ENCODE measurements at regions not wholly inside any gene's neighbourhood (a gene's known extent, or its start where the extent isn't known, plus 50 kb on each side); places are given as distances from the start of the nearest gene placed in this dataset.
"Not testable (repeated sequence)": the region's sequence is repeated elsewhere in the genome, so short reads cannot be mapped to it uniquely, and the experiment has no call there.

- H3K36me3 ChIP-seq: no peaks in the 10 kb centered on the region
- no peak for TF ChIP-seq CTCF (IDR thresholded peaks at IDR 0.05)
- no peak for DNase-seq (ENCODE audit: low spot score)
- no peaks in the 10 kb centered on the region for H3K27me3 ChIP-seq (replicated peaks; ENCODE audit: insufficient read depth)
- no peak overlapping the region for H3K27ac ChIP-seq
- no peak overlapping the region for H3K4me3 ChIP-seq
- no peaks in the 10 kb centered on the region for H3K4me1 ChIP-seq (ENCODE audit: control insufficient read depth in 1 of 2, low read depth in 2 of 2)
- H3K9me3 ChIP-seq: no peaks in the 10 kb centered on the region
- no peak for ATAC-seq (ENCODE audit: insufficient number of reproducible peaks, low FRiP score, low read depth)
These were observed 197.0 kb downstream of the ZC3H11B start for GRCh38 chr1:219415915-219416314.

- Histone ChIP-seq H3K27ac (no peak overlapping the region), H3K36me3 (no peaks in the 10 kb centered on the region), H3K4me1 (ENCODE audit: control insufficient read depth in 1 of 2, low read depth in 2 of 2) (no peaks in the 10 kb centered on the region), H3K4me3 (no peak overlapping the region), H3K27me3 (replicated peaks; ENCODE audit: insufficient read depth) (no peaks in the 10 kb centered on the region), H3K9me3 (no peaks in the 10 kb centered on the region)
- no peak for TF ChIP-seq CTCF (IDR thresholded peaks at IDR 0.05)
- ATAC-seq (ENCODE audit: insufficient number of reproducible peaks, low FRiP score, low read depth) (no peak), DNase-seq (ENCODE audit: low spot score) (no peak)
These were observed 197.5 kb downstream of the ZC3H11B start for GRCh38 chr1:219415433-219415832.

GRCh38 chr1:219414250-219414649 is 198.7 kb downstream of the ZC3H11B start:
- Histone ChIP-seq H3K36me3 (no peaks in the 10 kb centered on the region), H3K27me3 (replicated peaks; ENCODE audit: insufficient read depth) (no peaks in the 10 kb centered on the region), H3K4me1 (ENCODE audit: control insufficient read depth in 1 of 2, low read depth in 2 of 2) (no peaks in the 10 kb centered on the region), H3K9me3 (no peaks in the 10 kb centered on the region), H3K4me3 (no peak overlapping the region), H3K27ac (no peak overlapping the region)
- TF ChIP-seq CTCF (IDR thresholded peaks at IDR 0.05): no peak
- no peak for DNase-seq (ENCODE audit: low spot score)
- no peak for ATAC-seq (ENCODE audit: insufficient number of reproducible peaks, low FRiP score, low read depth)

- H3K4me3 ChIP-seq: no peak overlapping the region
- no peak for TF ChIP-seq CTCF (IDR thresholded peaks at IDR 0.05)
- no peak for DNase-seq (ENCODE audit: low spot score)
- H3K36me3 ChIP-seq: no peaks in the 10 kb centered on the region
- no peaks in the 10 kb centered on the region for H3K27me3 ChIP-seq (replicated peaks; ENCODE audit: insufficient read depth)
- no peaks in the 10 kb centered on the region for H3K4me1 ChIP-seq (ENCODE audit: control insufficient read depth in 1 of 2, low read depth in 2 of 2)
- H3K27ac ChIP-seq: no peak overlapping the region
- ATAC-seq (ENCODE audit: insufficient number of reproducible peaks, low FRiP score, low read depth): no peak
- no peaks in the 10 kb centered on the region for H3K9me3 ChIP-seq
These were observed 199.4 kb downstream of the ZC3H11B start for GRCh38 chr1:219413536-219413935.

- no peaks in the 10 kb centered on the region for H3K36me3 ChIP-seq
- H3K27ac ChIP-seq: no peak overlapping the region
- H3K4me1 ChIP-seq (ENCODE audit: control insufficient read depth in 1 of 2, low read depth in 2 of 2): no peaks in the 10 kb centered on the region
- H3K9me3 ChIP-seq: no peaks in the 10 kb centered on the region
- H3K27me3 ChIP-seq (replicated peaks; ENCODE audit: insufficient read depth): no peaks in the 10 kb centered on the region
- DNase-seq (ENCODE audit: low spot score) (no peak), ATAC-seq (ENCODE audit: insufficient number of reproducible peaks, low FRiP score, low read depth) (no peak)
- TF ChIP-seq CTCF (IDR thresholded peaks at IDR 0.05): no peak
- H3K4me3 ChIP-seq: no peak overlapping the region
These were observed 200.1 kb downstream of the ZC3H11B start for GRCh38 chr1:219412772-219413171.

GRCh38 chr1:219410721-219411120 is 202.2 kb downstream of the ZC3H11B start:
- not testable (repeated sequence) for DNase-seq (ENCODE audit: low spot score); ATAC-seq (ENCODE audit: insufficient number of reproducible peaks, low FRiP score, low read depth); H3K27ac ChIP-seq; H3K27me3 ChIP-seq (replicated peaks; ENCODE audit: insufficient read depth); H3K36me3 ChIP-seq; H3K4me1 ChIP-seq (ENCODE audit: control insufficient read depth in 1 of 2, low read depth in 2 of 2); H3K9me3 ChIP-seq; H3K4me3 ChIP-seq

Data from thoracic aorta (tissue), 2 donors.